ENCODE measurements at regions not wholly inside any gene's neighbourhood (a gene's known extent, or its start where the extent isn't known, plus 50 kb on each side); places are given as distances from the start of the nearest gene placed in this dataset.
"Not testable (repeated sequence)": the region's sequence is repeated elsewhere in the genome, so short reads cannot be mapped to it uniquely, and the experiment has no call there.

- Histone ChIP-seq H3K4me1 (ENCODE audit: control insufficient read depth, low read depth, low read length) (no peaks in the 10 kb centered on the region), H2BK5ac (ENCODE audit: low read length) (no peak overlapping the region), H3K4me2 (ENCODE audit: low read length) (no peak overlapping the region), H3K27me3 (ENCODE audit: insufficient read depth, low read length, poor library complexity) (no peaks in the 10 kb centered on the region), H4K5ac (ENCODE audit: low read length) (no peak overlapping the region), H3K23ac (ENCODE audit: low read length) (no peak overlapping the region), H3K4me3 (ENCODE audit: low read length) (no peak overlapping the region), H3K4ac (ENCODE audit: low read depth, low read length) (no peak overlapping the region), H3K79me1 (ENCODE audit: low read length) (no peaks in the 10 kb centered on the region), H3K27ac (ENCODE audit: low read depth, low read length) (no peak overlapping the region), H3K56ac (ENCODE audit: low read length) (no peak overlapping the region), H3K79me2 (ENCODE audit: control insufficient read depth, insufficient read depth, low read length) (no peaks in the 10 kb centered on the region), H4K8ac (ENCODE audit: low read depth, low read length) (no peak overlapping the region), H2BK15ac (replicated peaks; ENCODE audit: low read depth) (no peak overlapping the region), H3K36me3 (ENCODE audit: control insufficient read depth, insufficient read depth, low read length) (no peaks in the 10 kb centered on the region), H3K9ac (ENCODE audit: low read length) (no peak overlapping the region), H2AK5ac (ENCODE audit: low read length) (no peak overlapping the region), H3K18ac (ENCODE audit: low read length) (no peak overlapping the region), H2BK120ac (ENCODE audit: low read depth, low read length) (no peak overlapping the region)
- WGBS (ENCODE audit: extremely low coverage, insufficient coverage, low lambda C conversion rate), result no CpG with 5 or more reads among the region's 3 CpGs
- DNase-seq, result no peak
Measured at GRCh38 chr4:179353786-179354185, 1911.5 kb upstream of the AGA start.

GRCh38 chr4:179361978-179362486 lies 1919.8 kb upstream of the AGA start:
- no CpG with 5 or more reads among the region's 8 CpGs for WGBS (ENCODE audit: extremely low coverage, insufficient coverage, low lambda C conversion rate)
- H2AK5ac ChIP-seq (ENCODE audit: low read length), result no peak overlapping the region
- no peak overlapping the region for H4K5ac ChIP-seq (ENCODE audit: low read length)
- DNase-seq, result no peak
- H2BK5ac ChIP-seq (ENCODE audit: low read length), result no peak overlapping the region
- H3K36me3 ChIP-seq (ENCODE audit: control insufficient read depth, insufficient read depth, low read length), result no peaks in the 10 kb centered on the region
- H3K79me1 ChIP-seq (ENCODE audit: low read length), result no peaks in the 10 kb centered on the region
- no peaks in the 10 kb centered on the region for H3K4me1 ChIP-seq (ENCODE audit: control insufficient read depth, low read depth, low read length)
- H3K4me2 ChIP-seq (ENCODE audit: low read length), result no peak overlapping the region
- no peaks in the 10 kb centered on the region for H3K79me2 ChIP-seq (ENCODE audit: control insufficient read depth, insufficient read depth, low read length)
- no peak overlapping the region for H3K27ac ChIP-seq (ENCODE audit: low read depth, low read length)
- H3K23ac ChIP-seq (ENCODE audit: low read length), result no peak overlapping the region
- no peak overlapping the region for H3K18ac ChIP-seq (ENCODE audit: low read length)
- no peak overlapping the region for H3K4me3 ChIP-seq (ENCODE audit: low read length)
- no peak overlapping the region for H3K9ac ChIP-seq (ENCODE audit: low read length)
- no peak overlapping the region for H2BK15ac ChIP-seq (replicated peaks; ENCODE audit: low read depth)
- H3K56ac ChIP-seq (ENCODE audit: low read length), result no peak overlapping the region
- no peak overlapping the region for H3K4ac ChIP-seq (ENCODE audit: low read depth, low read length)
- H4K8ac ChIP-seq (ENCODE audit: low read depth, low read length), result no peak overlapping the region
- H3K27me3 ChIP-seq (ENCODE audit: insufficient read depth, low read length, poor library complexity), result no peaks in the 10 kb centered on the region
- H2BK120ac ChIP-seq (ENCODE audit: low read depth, low read length), result no peak overlapping the region

- H3K4me2 ChIP-seq (ENCODE audit: low read length); H3K18ac ChIP-seq (ENCODE audit: low read length); H3K36me3 ChIP-seq (ENCODE audit: control insufficient read depth, insufficient read depth, low read length); H2BK15ac ChIP-seq (replicated peaks; ENCODE audit: low read depth); H2BK5ac ChIP-seq (ENCODE audit: low read length); H3K79me2 ChIP-seq (ENCODE audit: control insufficient read depth, insufficient read depth, low read length); H2AK5ac ChIP-seq (ENCODE audit: low read length); H4K5ac ChIP-seq (ENCODE audit: low read length); H3K4me1 ChIP-seq (ENCODE audit: control insufficient read depth, low read depth, low read length); H3K4ac ChIP-seq (ENCODE audit: low read depth, low read length); H3K9ac ChIP-seq (ENCODE audit: low read length); H2BK120ac ChIP-seq (ENCODE audit: low read depth, low read length); H4K8ac ChIP-seq (ENCODE audit: low read depth, low read length); DNase-seq; H3K79me1 ChIP-seq (ENCODE audit: low read length); H3K27ac ChIP-seq (ENCODE audit: low read depth, low read length); H3K27me3 ChIP-seq (ENCODE audit: insufficient read depth, low read length, poor library complexity); H3K4me3 ChIP-seq (ENCODE audit: low read length); H3K56ac ChIP-seq (ENCODE audit: low read length); H3K23ac ChIP-seq (ENCODE audit: low read length): not testable (repeated sequence)
- no CpG with 5 or more reads among the region's 3 CpGs for WGBS (ENCODE audit: extremely low coverage, insufficient coverage, low lambda C conversion rate)
Measured at GRCh38 chr4:179365932-179366331, 1923.7 kb upstream of the AGA start.

DNA sequence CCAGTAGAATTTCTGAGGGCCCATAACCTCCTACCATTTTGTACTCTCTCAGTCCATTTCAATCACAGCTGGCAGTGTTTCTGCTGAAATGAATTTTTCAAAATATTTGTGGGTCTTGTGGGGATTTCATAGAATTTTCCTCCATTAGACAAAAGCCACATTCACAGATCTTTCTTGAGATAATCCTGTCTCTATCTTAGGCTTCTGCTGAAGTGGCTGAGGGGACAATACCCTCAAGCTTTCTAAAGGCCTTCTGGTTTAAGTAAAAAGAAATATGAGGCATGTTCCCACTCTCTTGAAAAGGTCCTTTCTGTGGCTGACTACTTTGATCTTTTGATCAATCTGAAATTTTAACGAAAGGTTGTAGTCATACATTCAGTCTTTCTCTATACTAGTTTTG lies 1930.0 kb upstream of the AGA start:
- Histone ChIP-seq H3K4me3 (ENCODE audit: low read length) (no peak overlapping the region), H4K8ac (ENCODE audit: low read depth, low read length) (no peak overlapping the region), H2BK120ac (ENCODE audit: low read depth, low read length) (no peak overlapping the region), H3K36me3 (ENCODE audit: control insufficient read depth, insufficient read depth, low read length) (no peaks in the 10 kb centered on the region), H2BK5ac (ENCODE audit: low read length) (no peak overlapping the region), H2BK15ac (replicated peaks; ENCODE audit: low read depth) (no peak overlapping the region), H3K18ac (ENCODE audit: low read length) (no peak overlapping the region), H3K23ac (ENCODE audit: low read length) (no peak overlapping the region), H3K79me2 (ENCODE audit: control insufficient read depth, insufficient read depth, low read length) (no peaks in the 10 kb centered on the region), H3K9ac (ENCODE audit: low read length) (no peak overlapping the region), H3K4ac (ENCODE audit: low read depth, low read length) (no peak overlapping the region), H2AK5ac (ENCODE audit: low read length) (no peak overlapping the region), H3K27ac (ENCODE audit: low read depth, low read length) (no peak overlapping the region), H3K27me3 (ENCODE audit: insufficient read depth, low read length, poor library complexity) (no peaks in the 10 kb centered on the region), H3K4me2 (ENCODE audit: low read length) (no peak overlapping the region), H3K56ac (ENCODE audit: low read length) (no peak overlapping the region), H3K79me1 (ENCODE audit: low read length) (no peaks in the 10 kb centered on the region), H3K4me1 (ENCODE audit: control insufficient read depth, low read depth, low read length) (no peaks in the 10 kb centered on the region), H4K5ac (ENCODE audit: low read length) (no peak overlapping the region)
- no peak for DNase-seq
- no CpG with 5 or more reads among the region's 1 CpG for WGBS (ENCODE audit: extremely low coverage, insufficient coverage, low lambda C conversion rate)

DNA sequence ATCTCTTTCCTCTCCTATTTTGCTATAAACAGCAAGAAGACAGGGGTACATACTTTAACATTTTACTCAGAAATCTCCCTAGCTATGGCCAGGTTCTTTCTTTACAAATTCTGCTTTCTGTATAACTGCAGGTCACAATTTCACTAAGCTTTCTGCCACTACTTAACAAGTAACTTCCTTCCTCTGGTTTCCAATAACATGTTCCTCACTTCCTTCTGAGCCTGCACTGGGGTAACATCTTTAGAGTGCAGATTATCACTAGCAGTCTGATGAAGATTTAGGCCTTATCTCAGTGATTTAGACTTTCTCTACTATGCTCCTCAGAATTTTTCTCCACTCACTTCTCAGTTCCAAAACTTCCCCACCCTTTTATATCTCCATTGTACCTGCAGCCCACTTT lies 1930.5 kb upstream of the AGA start:
- Histone ChIP-seq H3K23ac (ENCODE audit: low read length) (no peak overlapping the region), H3K4me1 (ENCODE audit: control insufficient read depth, low read depth, low read length) (no peaks in the 10 kb centered on the region), H3K36me3 (ENCODE audit: control insufficient read depth, insufficient read depth, low read length) (no peaks in the 10 kb centered on the region), H3K4me2 (ENCODE audit: low read length) (no peak overlapping the region), H3K27ac (ENCODE audit: low read depth, low read length) (no peak overlapping the region), H3K18ac (ENCODE audit: low read length) (no peak overlapping the region), H2BK120ac (ENCODE audit: low read depth, low read length) (no peak overlapping the region), H3K79me2 (ENCODE audit: control insufficient read depth, insufficient read depth, low read length) (no peaks in the 10 kb centered on the region), H3K56ac (ENCODE audit: low read length) (no peak overlapping the region), H3K4ac (ENCODE audit: low read depth, low read length) (no peak overlapping the region), H3K79me1 (ENCODE audit: low read length) (no peaks in the 10 kb centered on the region), H3K27me3 (ENCODE audit: insufficient read depth, low read length, poor library complexity) (no peaks in the 10 kb centered on the region), H2BK15ac (replicated peaks; ENCODE audit: low read depth) (no peak overlapping the region), H4K8ac (ENCODE audit: low read depth, low read length) (no peak overlapping the region), H3K9ac (ENCODE audit: low read length) (no peak overlapping the region), H3K4me3 (ENCODE audit: low read length) (no peak overlapping the region), H2AK5ac (ENCODE audit: low read length) (no peak overlapping the region), H4K5ac (ENCODE audit: low read length) (no peak overlapping the region), H2BK5ac (ENCODE audit: low read length) (no peak overlapping the region)
- DNase-seq, result no peak

- H2BK5ac ChIP-seq (ENCODE audit: low read length); H3K18ac ChIP-seq (ENCODE audit: low read length); H2BK15ac ChIP-seq (replicated peaks; ENCODE audit: low read depth); H2AK5ac ChIP-seq (ENCODE audit: low read length); H2BK120ac ChIP-seq (ENCODE audit: low read depth, low read length); H3K56ac ChIP-seq (ENCODE audit: low read length); H3K27me3 ChIP-seq (ENCODE audit: insufficient read depth, low read length, poor library complexity); H3K23ac ChIP-seq (ENCODE audit: low read length); H3K79me1 ChIP-seq (ENCODE audit: low read length); DNase-seq; H3K4me3 ChIP-seq (ENCODE audit: low read length); H3K27ac ChIP-seq (ENCODE audit: low read depth, low read length); H4K5ac ChIP-seq (ENCODE audit: low read length); H3K36me3 ChIP-seq (ENCODE audit: control insufficient read depth, insufficient read depth, low read length); H3K9ac ChIP-seq (ENCODE audit: low read length); H3K4me2 ChIP-seq (ENCODE audit: low read length); H3K4ac ChIP-seq (ENCODE audit: low read depth, low read length); H3K4me1 ChIP-seq (ENCODE audit: control insufficient read depth, low read depth, low read length); H4K8ac ChIP-seq (ENCODE audit: low read depth, low read length); H3K79me2 ChIP-seq (ENCODE audit: control insufficient read depth, insufficient read depth, low read length): not testable (repeated sequence)
- WGBS (ENCODE audit: extremely low coverage, insufficient coverage, low lambda C conversion rate), result no CpG with 5 or more reads among the region's 3 CpGs
Measured at GRCh38 chr4:179378847-179379246, 1936.6 kb upstream of the AGA start.

Data from mesendoderm (in vitro differentiated cells).